NAMALWA (cell line): ENCODE measurements at regions not wholly inside any gene's neighbourhood (a gene's known extent, or its start where the extent isn't known, plus 50 kb on each side); places are given as distances from the start of the nearest gene placed in this dataset.
"Not testable (repeated sequence)": the region's sequence is repeated elsewhere in the genome, so short reads cannot be mapped to it uniquely, and the experiment has no call there.

ENCODE experiments used
- DNase-seq: peaks from one replicate; pipeline ENCODE4 v3.0.0-alpha.2; 2015; ENCODE audit warnings: low spot score

GRCh38 chr12:73964641-73965040 is 573.0 kb upstream of the ATXN7L3B start:
- no peak for DNase-seq

DNA sequence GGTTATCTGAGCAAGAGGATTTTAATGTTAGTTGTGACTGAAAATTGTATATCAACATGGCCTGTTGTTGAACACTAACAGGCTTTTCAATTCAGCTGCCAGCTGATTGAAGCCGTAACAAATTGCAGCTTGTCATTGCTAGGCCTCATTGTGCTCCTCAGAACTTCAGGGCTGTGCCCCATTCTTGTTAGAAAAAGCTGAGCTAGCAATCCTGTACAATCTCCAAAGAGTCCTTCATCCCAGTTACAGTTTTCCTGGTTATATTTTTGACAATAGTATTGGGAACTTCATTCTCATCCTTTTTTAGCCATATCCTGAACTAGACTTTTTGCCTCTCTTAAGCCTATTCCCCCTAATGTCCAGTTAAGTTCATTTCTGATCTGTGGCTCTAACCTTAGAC is 564.1 kb upstream of the ATXN7L3B start:
- DNase-seq = no peak

DNA sequence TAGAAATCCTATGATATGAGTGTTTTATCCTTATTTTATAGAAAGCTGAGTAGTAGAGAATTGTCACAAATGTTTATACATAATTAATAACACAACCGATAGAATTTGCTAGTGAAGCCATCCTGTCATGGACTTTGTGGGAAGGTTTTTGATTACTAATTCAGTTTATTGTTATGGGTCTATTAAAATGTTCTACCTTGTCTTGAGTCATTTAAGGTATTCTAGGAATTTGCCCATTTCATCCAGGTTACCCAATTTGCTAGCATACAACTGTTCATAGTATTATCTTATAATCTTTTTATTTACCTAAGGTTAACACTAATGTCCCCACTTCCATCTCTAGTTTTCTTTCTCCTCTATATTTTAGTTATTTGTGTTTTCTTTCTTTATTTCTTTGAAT is 553.1 kb upstream of the ATXN7L3B start:
- DNase-seq = no peak

GRCh38 chr12:73991138-73991537 is 546.5 kb upstream of the ATXN7L3B start:
- DNase-seq = no peak

DNA sequence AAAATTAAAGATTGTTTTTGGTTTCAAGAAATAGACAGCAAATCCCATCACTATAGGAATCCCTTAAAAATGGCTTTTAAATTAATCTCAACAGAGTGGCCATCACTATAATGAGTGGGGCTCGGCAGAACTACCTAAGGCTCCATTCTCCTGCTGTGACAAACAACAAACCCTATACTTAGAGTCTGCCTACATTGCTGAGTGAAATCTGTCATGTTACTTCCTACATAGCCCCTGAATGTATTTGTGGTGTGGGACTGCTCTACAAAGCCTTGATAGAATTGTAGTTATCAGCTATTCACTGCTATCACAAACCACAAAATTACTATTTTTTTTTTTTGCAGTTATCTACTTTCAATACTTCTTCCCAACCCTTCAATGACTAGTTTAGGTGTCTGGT is 538.7 kb upstream of the ATXN7L3B start:
- DNase-seq = no peak

DNA sequence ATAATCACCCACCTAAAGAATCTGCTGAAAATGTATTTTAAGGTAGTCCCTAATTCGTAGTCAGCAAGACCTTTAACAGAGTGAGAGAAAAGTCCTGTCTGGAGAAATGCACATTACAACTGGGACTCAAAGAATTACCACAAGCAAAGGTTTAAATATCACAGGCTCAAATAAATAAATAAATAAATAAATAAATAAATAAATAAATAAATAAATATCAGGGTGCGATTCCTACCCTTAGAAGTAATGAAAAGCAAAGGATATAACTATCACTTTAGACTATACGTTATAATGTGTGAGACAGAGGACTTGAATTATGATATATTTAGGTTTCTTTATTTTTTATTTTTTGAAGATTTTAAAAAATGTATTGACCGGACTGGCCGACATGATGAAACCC is 522.5 kb upstream of the ATXN7L3B start:
- no peak for DNase-seq

GRCh38 chr12:74016324-74016723 is 521.3 kb upstream of the ATXN7L3B start:
- DNase-seq = not testable (repeated sequence)

DNA sequence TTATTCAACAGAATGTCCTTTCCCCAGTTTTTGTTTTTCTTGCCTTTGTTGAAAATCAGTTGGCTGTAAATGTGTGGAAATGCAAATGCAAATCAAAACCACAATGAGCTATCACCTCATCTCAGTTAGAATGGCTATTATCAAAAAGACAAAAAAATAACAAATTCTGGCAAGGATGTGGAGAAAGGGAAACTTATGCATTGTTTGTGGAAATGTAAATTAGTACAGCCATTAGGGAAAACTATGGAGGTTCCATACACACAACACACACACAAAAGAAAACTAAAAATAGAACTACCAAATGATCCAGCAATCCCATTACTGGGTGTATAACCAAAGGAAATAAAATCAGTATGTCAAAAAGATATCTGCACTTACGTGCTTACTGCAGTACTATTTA is 518.8 kb upstream of the ATXN7L3B start:
- DNase-seq = no peak

DNA sequence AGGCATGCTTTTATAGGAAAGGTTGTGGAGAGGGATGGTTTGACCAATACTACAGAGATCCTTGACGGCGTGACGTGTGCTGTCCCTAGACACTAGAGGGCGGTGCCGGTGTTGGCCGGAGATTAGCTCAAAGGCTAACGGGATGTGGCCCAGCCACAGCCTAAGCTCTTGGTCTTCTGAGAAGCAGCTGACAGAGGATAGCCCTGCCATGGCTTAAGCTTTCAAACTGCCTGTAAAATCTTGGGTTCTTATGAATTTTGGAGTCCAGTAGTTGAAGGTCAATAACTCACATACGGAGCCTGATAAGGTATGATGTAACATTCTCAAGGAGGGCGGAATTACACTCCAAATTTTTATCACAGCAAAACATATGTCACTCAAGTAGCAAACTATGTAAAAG is 515.7 kb upstream of the ATXN7L3B start:
- peak; percentile 41 for DNase-seq

GRCh38 chr12:74031045-74031444 is 506.6 kb upstream of the ATXN7L3B start:
- no peak for DNase-seq

DNA sequence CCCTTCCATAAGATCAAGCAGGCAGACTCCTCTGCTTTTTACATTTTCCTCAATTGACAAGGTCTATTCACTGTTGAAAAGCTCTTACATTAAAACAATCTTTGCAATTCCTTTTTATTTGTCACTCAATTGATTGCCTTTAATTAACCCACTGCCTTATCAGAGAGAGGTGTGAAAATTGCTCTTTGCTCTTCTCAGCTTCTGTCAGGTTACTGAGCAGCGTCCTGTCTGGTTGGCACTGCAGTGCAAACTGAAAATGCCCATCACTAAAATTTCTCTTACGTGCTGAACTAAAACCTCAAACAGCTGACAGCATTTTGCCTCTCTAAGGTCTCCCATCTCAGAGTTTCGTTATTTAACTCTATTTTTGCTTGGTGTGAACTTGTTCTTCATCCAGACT is 504.1 kb upstream of the ATXN7L3B start:
- no peak for DNase-seq

- DNase-seq = not testable (repeated sequence)
Observed at GRCh38 chr12:74039138-74039537, 498.5 kb upstream of the ATXN7L3B start.

DNA sequence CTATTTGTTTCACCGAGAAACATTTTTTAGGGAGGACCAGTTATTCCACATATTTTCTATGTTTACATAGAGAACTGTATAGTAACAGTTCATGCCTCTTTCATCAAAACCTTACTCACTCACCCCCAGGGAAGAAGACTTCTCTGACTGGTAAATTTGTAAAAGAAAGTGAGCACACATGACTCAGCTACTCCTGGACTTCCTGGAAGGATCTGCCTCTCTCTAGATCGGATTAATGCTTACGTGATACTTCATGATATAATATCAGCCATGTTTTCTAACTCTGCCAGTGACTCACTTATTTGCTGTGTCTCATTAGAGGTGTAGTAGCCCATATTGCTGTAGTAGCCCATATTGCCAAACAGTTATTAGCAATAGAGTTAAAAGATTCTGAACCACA is 494.3 kb upstream of the ATXN7L3B start:
- no peak for DNase-seq

DNA sequence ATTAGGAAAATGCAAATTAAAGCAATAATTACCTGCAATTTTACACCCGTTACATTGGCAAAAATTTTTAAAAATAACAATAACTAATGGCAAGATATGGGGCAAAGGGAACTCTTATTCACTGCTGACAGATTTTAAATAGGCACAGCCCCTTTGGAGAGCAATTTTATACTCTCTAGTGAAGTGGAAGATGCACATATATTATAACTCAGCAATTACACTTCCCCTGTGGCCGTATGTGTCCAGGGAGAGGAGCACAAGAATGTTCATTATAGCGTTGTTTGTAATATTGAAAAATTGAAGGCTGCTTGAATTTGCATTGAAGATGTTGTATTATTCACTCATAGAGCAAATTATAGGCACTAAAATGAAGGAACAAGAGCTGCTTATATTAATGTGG is 488.3 kb upstream of the ATXN7L3B start:
- DNase-seq = no peak

DNA sequence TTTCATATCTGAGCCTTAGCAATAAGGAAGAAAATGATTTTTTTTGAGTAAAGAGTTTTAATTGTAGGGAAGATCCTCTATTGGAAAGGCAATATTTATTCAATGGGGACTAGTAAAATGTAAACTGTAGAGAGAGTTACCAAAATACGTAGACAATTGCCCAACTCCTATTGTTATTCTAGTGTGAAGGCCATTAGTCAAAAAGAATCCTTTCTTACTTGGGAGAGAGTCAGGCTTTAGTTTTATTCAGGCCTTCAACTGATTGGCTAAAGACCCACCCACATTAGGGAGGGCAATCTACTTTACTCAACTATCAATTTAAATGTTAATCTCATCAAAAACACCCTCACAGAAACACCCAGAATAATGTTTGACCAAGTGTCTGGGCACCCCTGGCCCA is 485.8 kb upstream of the ATXN7L3B start:
- DNase-seq = no peak

DNA sequence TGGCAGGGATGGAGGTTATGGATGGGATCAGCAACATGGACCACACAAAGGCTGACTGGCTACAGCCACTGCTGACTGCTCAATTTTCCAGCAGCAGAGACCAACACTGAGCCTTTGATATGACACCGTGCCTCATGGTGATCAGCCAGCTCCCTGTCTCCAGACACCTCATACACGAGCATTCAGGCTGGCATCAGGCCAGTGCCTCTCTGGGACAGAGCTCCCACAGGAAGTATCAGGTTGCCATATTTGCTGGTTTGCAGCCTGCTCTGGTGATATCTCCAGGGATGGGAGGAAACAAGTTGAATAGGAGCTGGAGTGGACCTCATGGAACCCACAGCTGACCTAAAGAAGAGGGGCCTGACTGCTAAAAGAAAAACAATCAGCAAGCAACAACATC is 471.2 kb upstream of the ATXN7L3B start:
- DNase-seq = no peak

DNA sequence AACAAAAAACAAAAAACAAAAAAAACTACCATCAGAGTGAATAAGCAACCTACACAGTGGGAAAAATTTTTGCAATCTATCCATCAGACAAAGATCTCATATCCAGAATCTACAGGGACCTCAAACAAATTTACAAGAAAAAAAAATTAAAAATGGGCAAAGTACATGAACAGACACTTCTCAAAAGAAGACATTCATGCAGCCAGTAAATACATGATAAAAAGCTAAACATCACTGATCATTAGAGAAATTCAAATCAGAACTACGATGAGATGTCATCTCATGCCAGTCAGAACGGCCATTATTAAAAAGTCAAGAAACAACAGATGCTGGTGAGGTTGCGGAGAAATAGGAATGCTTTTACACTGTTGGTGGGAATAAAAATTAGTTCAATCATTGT is 466.5 kb upstream of the ATXN7L3B start:
- DNase-seq = no peak

- DNase-seq = no peak
Observed at GRCh38 chr12:74076918-74077317, 460.7 kb upstream of the ATXN7L3B start.

DNA sequence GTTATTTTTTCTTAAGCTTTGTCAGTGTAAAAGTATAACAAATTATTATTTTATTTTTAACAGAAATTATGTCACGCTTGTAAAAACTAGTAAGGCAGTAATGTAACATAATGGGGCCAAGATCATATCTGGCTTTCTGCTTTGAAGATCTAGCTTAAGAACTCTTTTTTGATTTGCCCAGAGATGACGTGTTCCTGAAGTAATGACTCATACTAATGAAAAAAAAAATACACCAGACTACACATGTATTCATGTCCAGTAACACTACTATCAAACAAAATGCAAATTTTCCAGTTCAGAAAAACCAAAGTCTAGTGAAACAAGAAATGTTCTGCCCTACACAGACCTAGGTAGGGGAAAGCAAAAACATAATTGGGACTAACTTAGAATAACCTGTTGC is 432.2 kb upstream of the ATXN7L3B start:
- DNase-seq = no peak

GRCh38 chr12:74108729-74109128 is 428.9 kb upstream of the ATXN7L3B start:
- DNase-seq = no peak

DNA sequence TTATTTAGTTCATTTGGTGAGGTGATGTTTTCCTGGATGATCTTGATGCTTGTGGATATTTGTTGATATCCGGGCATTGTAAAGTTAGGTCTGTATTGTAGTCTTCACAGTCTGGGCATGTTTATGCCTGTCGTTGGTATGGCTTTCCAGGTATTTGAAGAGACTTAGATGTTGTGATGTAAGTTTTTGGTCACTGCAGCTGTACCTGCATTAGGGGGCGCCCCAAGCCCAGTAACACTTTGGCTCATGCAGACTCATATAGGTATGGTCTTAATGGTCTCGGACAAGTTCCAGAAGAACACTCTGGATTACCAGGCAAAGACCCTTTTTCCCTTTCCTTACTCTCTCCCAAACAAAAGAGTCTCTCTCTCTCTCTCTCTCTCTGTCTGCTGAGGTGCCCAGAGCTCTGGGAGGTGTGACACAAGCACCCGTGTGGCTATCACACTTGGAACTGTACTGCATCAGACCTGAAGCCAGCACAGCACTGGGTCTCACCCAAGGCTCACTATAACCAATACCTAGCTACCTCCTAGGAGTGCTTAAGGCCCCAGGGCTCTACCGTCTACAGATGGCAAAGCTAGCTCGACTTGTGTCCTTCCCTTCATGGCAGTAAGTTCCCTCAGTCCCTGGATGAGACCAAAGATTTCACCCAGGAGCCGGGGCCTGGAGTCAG is 425.8 kb upstream of the ATXN7L3B start:
- peak; percentile 43 for DNase-seq

GRCh38 chr12:74119811-74120362 is 417.7 kb upstream of the ATXN7L3B start:
- no peak for DNase-seq

- DNase-seq = no peak
Observed at GRCh38 chr12:74120644-74121043, 417.0 kb upstream of the ATXN7L3B start.

DNA sequence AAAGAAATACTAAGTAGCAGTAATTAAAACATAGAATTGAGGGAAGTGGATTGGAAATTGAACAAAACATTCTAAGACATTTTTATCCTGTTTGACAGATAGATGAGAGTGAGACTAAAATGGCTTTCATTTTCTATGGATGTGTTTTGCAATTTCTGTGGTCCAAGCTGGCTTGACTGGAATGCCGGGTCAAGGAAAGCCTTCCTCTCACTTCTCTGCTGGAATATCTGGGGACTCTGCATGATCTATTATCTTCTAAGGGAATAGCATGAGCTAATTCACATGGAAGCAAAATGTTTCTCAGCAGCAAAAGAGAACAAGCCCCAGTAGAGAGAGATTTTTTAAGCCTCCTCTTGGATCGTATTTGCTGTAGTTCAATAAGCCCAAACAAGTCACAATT is 407.9 kb upstream of the ATXN7L3B start:
- DNase-seq = no peak
